Testis (tissue), 2 donors: ENCODE measurements at regions not wholly inside any gene's neighbourhood (a gene's known extent, or its start where the extent isn't known, plus 50 kb on each side); places are given as distances from the start of the nearest gene placed in this dataset.

Source experiments
- DNase-seq: peaks from one replicate; pipeline ENCODE4 v3.0.0-alpha.2; 2019
- H3K27ac ChIP-seq, 2 donors: fragments of 200-600 bp; sonication (generic); one replicate each; pipeline ENCODE4 v1.5.1; 2019
- H3K27me3 ChIP-seq: fragments of 200-600 bp; sonication (generic); one replicate; pipeline ENCODE4 v1.5.1; 2019
- H3K36me3 ChIP-seq: fragments of 200-600 bp; sonication (generic); one replicate; pipeline ENCODE4 v1.5.1; 2017; ENCODE audit warnings: low read depth; ENCODE audit errors: missing control alignments
- H3K4me1 ChIP-seq: fragments of 200-600 bp; sonication (generic); one replicate; pipeline ENCODE4 v1.5.1; 2019
- H3K4me3 ChIP-seq, 2 donors: fragments of 200-600 bp; sonication (generic); one replicate each; pipeline ENCODE4 v1.5.1; 2017 to 2019
- H3K9me3 ChIP-seq: fragments of 200-600 bp; sonication (generic); one replicate; pipeline ENCODE4 v1.5.1; 2017
- CTCF ChIP-seq, 3 experiments: fragments of 450-650 bp in 2 of 3; fragments of 200-600 bp in 1 of 3; sonication (generic) in 1 of 3; IDR thresholded peaks; one replicate each; pipeline ENCODE4 v1.5.1; 2016 to 2019; ENCODE audit warnings: antibody characterized with exemption in 3 of 3, mild to moderate bottlenecking in 2 of 3, moderate library complexity in 1 of 3
- POLR2A ChIP-seq: fragments of 450-650 bp; IDR thresholded peaks from one replicate; pipeline ENCODE4 v1.6.1; 2017; ENCODE audit warnings: antibody characterized with exemption, mild to moderate bottlenecking, moderate library complexity
- WGBS, 2 donors: methylation state at CpG; one replicate each; pipeline ENCODE4 v1.1.5; 2018; 5-methylcytosine and 5-hydroxymethylcytosine counted together
- intact Hi-C: fragments of 100-400 bp; cut with DNase I; formaldehyde crosslinking; loops from one replicate; pipeline ENCODE4 v1.15.1; 2023; ENCODE audit warnings: low total_unique reads

- WGBS, 2 donors, result 56 to 93% methylated on average over 6 to 10 of the region's 10 CpGs
- no peaks in the 10 kb centered on the region for H3K36me3 ChIP-seq
- intact Hi-C loops, result no loop called here
- H3K4me1 ChIP-seq, result no peaks in the 10 kb centered on the region
- no peak overlapping the region for H3K27ac ChIP-seq
- DNase-seq, result no peak
- H3K9me3 ChIP-seq, result no peaks in the 10 kb centered on the region
- no peak overlapping the region for H3K4me3 ChIP-seq
- no peak for TF ChIP-seq CTCF (IDR thresholded peaks at IDR 0.05)
- TF ChIP-seq POLR2A, result no peak
- no peaks in the 10 kb centered on the region for H3K27me3 ChIP-seq
Measured at GRCh38 chr11:134789104-134789503, 377.1 kb upstream of the B3GAT1 start.

GRCh38 chr11:134786636-134787035 lies 374.6 kb upstream of the B3GAT1 start:
- Histone ChIP-seq H3K4me3 (no peak overlapping the region), H3K27ac (no peak overlapping the region), H3K4me1 (no peaks in the 10 kb centered on the region), H3K9me3 (no peaks in the 10 kb centered on the region), H3K36me3 (no peaks in the 10 kb centered on the region), H3K27me3 (no peaks in the 10 kb centered on the region)
- intact Hi-C loops, result no loop called here
- DNase-seq, result no peak
- TF ChIP-seq CTCF (IDR thresholded peaks at IDR 0.05) (no peak), POLR2A (no peak)
- 90 to 95% methylated on average over 6 of the region's 6 CpGs for WGBS, 2 donors

GRCh38 chr11:134785660-134786284 lies 373.7 kb upstream of the B3GAT1 start:
- 85 to 95% methylated on average over 14 of the region's 14 CpGs for WGBS, 2 donors
- intact Hi-C loops, result no loop called here
- Histone ChIP-seq H3K27me3 (no peaks in the 10 kb centered on the region), H3K4me3 (no peak overlapping the region), H3K4me1 (no peaks in the 10 kb centered on the region), H3K9me3 (no peaks in the 10 kb centered on the region), H3K36me3 (no peaks in the 10 kb centered on the region), H3K27ac (no peak overlapping the region)
- no peak for DNase-seq
- TF ChIP-seq CTCF (IDR thresholded peaks at IDR 0.05) (no peak), POLR2A (no peak)

DNA sequence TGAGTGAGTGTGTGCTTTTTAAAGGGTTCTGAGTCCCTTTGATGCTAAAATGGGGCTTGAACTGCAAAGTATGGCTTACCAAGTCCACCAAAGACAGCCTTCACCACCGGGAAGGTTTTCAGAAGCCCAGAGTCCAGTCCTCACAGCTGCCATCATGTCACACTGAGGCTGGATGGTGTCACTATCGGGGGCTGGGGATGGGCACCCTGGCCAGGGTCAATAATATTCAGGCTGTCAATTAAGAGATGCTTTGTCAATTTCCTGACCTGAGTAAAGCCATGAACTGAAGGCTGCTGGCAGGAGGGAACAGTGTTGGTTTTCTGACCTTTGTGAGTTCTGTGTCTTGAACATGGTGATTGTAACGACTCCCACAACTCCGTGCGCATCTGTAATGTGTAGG lies 373.0 kb upstream of the B3GAT1 start:
- Histone ChIP-seq H3K36me3 (no peaks in the 10 kb centered on the region), H3K4me3 (no peak overlapping the region), H3K4me1 (no peaks in the 10 kb centered on the region), H3K27ac (no peak overlapping the region), H3K27me3 (no peaks in the 10 kb centered on the region), H3K9me3 (no peaks in the 10 kb centered on the region)
- 83 to 84% methylated on average over 5 of the region's 5 CpGs for WGBS, 2 donors
- TF ChIP-seq POLR2A (no peak), CTCF (IDR thresholded peaks at IDR 0.05) (no peak)
- intact Hi-C loops, result no loop called here
- DNase-seq, result no peak

GRCh38 chr11:134784568-134784967 lies 372.5 kb upstream of the B3GAT1 start:
- intact Hi-C loops, result no loop called here
- 71 to 74% methylated on average over 4 of the region's 4 CpGs for WGBS, 2 donors

More at GRCh38 chr11:134784568-134784967, 372.5 kb upstream of the B3GAT1 start:
- TF ChIP-seq POLR2A, result no peak
- no peak for TF ChIP-seq CTCF (IDR thresholded peaks at IDR 0.05)
- Histone ChIP-seq H3K4me1 (no peaks in the 10 kb centered on the region), H3K27me3 (no peaks in the 10 kb centered on the region), H3K9me3 (no peaks in the 10 kb centered on the region), H3K36me3 (no peaks in the 10 kb centered on the region), H3K27ac (no peak overlapping the region), H3K4me3 (no peak overlapping the region)
- DNase-seq, result no peak
